NCI-H1417 treated with DMSO at 0.1 percent for 48 hours (cell line): ENCODE measurements at regions not wholly inside any gene's neighbourhood (a gene's known extent, or its start where the extent isn't known, plus 50 kb on each side); places are given as distances from the start of the nearest gene placed in this dataset.

Experiments
- DNase-seq: peaks from one replicate; lab custom pipeline; 2025; lab: John Stamatoyannopoulos, UW

DNA sequence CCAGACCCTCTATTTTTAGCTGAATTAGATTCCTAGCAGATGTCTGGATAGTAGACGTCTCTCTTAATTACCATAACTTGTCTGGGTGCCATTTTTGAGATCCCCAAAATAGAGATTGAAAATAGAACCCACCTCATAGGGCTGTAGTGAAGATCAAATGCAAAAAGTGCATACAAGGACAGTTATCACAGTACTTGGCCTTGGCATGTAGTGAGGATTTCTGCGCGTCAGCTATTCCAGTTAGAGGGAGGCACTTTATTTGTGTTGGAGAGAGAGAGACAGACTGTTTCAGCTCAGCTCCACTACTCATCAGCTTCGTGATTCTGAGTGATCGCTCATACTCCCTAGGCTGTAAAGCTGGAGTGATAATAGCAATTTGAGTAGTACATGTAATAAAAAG lies 59.6 kb upstream of the CDH13 start:
- DNase-seq = no peak

DNA sequence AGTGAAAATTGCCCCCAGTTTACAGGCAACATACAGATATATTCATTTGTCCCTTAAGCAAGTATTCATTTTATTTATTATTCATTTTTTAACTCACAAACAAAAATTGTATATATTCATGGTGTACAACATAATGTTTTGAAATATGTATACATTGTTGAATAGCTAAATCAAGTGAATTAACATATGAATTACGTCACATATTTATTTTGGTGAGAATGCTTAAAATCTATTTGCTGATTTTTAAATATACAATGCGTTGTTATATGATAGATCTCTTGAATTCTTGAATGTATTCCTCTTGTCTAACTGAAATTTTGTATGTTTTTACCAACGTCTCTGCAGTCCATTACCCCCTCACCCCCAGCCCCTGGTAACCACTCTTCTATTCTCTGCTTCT lies 63.4 kb upstream of the CDH13 start:
- DNase-seq = no peak

DNA sequence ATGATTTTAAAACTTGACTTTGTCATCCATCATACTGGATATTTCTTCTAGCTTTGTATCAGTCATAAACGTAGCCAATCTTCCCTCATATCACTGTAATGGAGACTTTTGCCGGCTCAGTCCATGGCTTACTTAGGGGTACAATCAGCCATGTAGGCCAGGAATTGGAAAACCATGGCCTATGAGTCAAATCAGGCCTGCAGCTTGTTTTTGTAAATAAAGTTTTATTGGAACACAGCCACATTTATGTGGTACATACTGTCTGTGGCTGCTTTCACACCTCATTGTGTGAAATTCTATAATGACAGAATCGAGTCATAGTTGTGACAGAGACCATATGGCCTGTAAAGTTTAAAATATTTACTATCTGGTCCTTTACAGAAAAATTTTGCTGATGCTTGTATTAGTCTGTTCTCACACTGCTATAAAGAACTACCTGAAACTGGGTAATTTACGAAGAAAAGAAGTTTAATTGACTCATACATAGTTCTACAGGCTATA lies 64.5 kb upstream of the CDH13 start:
- DNase-seq = no peak

DNA sequence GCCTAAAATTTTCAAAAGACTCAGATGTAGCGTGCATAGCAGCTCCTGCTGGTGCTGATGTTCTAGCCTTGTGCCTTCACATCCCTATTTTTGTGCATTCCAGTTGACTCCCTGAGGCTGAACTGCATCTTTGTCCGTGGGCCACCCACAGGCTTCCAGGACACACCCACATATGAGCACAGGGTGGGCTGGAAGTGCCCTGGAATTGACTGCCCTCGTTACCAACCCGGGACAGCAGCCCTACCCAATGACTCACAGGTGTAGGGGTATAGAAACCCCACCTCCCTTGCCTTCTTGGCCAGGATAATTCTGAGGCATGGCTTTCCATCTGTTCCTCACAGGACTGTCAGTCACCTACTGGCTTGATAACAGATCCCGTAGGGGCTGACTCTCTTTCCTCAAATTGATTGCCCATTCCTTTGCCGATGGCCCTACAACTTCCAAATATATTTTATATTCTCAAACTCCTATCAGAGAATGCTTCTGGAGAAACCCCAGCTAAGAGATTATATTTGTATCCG lies 65.9 kb upstream of the CDH13 start:
- no peak for DNase-seq

DNA sequence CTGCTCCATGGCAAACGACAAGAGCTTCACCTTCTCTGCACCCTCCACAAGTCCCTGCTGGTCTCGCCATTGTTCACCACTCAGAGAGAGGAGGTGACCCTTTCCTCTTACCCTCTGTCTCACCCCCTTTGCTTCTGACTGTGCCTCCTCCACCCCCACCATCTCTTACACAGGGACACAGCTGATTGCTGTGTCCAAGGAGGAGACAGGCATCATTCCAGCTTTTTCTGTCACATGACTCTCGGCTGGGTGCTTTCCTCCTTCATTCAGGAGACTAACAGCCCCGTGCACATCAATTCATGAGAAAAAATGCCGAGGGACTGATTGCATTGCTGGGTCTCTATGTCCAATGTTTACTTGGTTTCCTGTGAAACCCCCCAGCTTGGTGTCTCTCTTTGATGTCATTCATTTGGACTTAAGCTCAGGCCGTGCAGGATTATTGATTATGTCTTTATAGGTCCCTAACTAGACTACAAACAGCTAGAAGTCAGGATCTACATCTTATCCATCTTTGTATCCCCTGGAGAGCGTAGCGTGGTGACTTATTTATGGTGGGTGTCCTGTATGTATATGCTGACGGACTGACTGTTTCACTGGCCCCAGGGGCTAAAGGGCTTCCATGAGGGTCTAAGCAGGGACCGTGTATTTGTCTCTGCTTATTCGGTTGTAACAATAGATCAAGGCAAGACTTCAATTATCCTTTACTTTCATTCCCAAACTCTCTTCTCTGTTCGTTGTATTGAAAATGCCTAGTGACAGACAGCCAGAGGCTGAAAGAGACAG lies 82.2 kb upstream of the CDH13 start:
- no peak for DNase-seq

GRCh38 chr16:82542714-82543113 lies 84.1 kb upstream of the CDH13 start:
- no peak for DNase-seq

DNA sequence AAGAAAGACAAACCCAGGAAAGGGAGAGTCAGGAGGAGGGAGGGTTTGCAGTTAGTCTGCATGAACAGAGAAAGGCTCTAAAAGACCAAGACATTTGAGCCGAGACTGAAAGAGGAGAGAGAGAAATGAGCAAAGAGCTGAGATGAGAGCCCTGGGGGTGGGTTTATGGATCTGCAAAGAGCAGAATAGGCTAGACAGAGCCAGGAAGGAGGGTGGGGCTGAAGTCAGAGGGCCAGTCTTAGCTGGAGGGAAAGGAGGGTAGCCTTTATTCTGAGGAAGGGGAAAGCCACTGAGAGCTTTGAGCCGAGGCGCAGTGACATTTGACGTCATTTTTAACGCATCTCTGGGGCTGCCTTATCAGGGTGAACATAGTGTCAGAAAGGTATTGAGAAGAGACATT lies 85.7 kb upstream of the CDH13 start:
- no peak for DNase-seq

DNA sequence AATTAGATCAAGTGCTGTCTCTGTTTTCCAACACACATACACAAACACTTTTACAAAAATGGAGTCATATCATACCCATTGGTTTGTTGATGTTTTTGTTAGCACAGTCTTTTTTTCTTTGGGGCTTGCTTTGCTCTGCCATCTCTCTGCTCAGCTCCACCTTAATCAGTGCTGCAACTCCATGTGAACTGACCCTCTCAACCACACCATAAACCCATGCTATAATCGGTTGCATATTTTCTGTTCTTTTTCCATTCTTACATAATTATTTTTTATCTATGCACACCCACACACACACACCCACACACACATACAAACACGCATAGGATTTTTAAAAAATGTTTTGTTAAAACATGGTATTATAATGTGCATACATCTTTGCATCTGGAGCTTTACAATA lies 91.0 kb upstream of the CDH13 start:
- no peak for DNase-seq

DNA sequence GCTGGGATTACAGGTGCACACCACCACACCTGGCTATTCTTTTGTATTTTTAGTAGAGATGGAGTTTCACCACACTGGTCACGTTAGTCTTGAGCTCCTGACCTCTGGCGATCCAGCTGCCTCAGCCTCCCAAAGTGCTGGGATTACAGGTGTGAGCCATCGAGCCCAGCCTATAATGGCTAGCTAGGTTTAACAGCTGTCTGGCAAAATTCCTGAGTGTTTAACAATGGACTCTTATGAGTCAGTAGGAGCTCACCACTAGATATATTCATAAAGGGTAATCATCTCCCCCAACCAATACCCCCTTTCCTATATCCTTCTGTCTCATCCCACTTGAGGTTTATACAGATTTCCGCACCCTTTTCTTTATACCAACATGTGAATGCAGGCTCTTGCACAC lies 91.5 kb upstream of the CDH13 start:
- no peak for DNase-seq

GRCh38 chr16:82533189-82533588 lies 93.6 kb upstream of the CDH13 start:
- DNase-seq = no peak

DNA sequence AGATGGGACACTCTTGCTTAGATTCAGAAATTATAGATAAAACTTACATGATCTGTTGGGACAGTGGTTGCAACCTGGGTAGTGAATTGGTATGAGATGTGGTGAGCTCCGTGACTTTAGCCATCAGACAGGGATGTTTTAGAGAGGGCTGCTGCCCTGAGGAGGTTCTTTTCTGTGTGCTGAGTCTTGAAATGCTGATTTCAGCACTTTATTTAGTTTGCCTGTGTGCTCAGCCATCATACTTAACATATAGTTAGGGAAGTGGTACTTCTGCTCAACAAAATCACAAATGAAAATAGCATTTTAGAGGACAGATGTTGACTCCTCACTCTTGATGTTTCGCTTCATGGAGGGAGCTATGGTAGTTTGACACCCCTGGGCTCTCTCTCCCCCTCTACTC lies 95.9 kb upstream of the CDH13 start:
- DNase-seq = no peak

DNA sequence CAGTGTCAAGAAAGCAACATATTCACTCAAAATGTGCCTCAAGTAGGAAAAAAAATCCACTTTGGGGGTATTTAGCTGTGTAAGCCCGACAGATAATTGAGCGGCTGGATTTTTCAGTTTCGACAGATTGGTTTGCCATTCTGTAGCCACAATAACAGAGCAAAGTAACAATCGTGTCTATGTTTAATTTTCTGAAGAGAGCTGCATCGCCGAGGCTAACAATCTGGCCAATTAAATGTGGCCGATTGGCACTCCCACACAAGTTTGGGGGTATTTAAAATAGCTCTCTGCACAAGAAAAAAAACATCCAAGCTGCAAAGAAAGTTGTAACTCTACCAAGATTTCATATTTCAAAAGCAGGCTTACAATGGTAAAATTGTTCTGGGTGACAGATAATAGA lies 99.7 kb upstream of the CDH13 start:
- no peak for DNase-seq

GRCh38 chr16:82524976-82525375 lies 101.8 kb upstream of the CDH13 start:
- no peak for DNase-seq

- DNase-seq = no peak
Measured at GRCh38 chr16:82523815-82524214, 103.0 kb upstream of the CDH13 start.

- no peak for DNase-seq
Measured at GRCh38 chr16:82522026-82522425, 104.7 kb upstream of the CDH13 start.

DNA sequence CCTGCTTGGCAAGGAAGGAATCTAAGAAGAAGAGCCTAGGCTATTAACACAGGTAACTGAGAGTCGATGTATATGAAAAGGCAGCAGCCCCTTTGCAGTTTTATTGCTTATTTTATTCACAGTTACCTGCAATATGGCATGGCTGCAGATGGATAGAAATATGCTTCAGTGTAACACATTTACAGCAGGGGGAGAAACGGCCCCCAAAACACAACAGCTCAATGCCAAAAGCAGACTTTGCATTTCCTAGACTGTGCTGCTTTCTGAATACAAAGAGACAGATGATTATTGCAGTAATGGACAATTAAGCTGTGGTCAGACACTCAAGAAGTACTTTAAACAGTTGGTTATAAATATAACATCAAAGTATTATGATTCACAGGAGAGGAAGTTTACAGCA lies 108.0 kb upstream of the CDH13 start:
- no peak for DNase-seq

DNA sequence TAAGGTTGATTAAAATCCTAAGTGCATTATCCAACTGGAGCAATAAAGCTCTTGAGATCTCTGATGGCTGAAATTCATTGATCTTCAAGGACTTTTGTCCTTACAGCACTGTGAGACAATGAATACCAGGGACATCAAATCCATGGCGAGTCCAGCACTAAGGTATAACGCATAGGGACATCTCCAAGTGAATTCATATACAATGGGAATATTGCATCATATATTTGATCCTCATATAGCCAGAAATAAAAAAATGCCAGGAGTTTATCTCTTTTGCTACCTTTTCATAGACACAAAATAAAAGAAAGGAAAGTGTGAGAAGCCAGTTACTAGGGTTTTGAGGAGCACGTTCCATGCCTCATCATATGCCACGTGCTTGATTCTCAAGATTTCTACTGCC lies 112.5 kb upstream of the CDH13 start:
- no peak for DNase-seq

GRCh38 chr16:82510789-82511305 lies 115.9 kb upstream of the CDH13 start:
- no peak for DNase-seq

GRCh38 chr16:82509691-82510430 lies 116.9 kb upstream of the CDH13 start:
- no peak for DNase-seq

DNA sequence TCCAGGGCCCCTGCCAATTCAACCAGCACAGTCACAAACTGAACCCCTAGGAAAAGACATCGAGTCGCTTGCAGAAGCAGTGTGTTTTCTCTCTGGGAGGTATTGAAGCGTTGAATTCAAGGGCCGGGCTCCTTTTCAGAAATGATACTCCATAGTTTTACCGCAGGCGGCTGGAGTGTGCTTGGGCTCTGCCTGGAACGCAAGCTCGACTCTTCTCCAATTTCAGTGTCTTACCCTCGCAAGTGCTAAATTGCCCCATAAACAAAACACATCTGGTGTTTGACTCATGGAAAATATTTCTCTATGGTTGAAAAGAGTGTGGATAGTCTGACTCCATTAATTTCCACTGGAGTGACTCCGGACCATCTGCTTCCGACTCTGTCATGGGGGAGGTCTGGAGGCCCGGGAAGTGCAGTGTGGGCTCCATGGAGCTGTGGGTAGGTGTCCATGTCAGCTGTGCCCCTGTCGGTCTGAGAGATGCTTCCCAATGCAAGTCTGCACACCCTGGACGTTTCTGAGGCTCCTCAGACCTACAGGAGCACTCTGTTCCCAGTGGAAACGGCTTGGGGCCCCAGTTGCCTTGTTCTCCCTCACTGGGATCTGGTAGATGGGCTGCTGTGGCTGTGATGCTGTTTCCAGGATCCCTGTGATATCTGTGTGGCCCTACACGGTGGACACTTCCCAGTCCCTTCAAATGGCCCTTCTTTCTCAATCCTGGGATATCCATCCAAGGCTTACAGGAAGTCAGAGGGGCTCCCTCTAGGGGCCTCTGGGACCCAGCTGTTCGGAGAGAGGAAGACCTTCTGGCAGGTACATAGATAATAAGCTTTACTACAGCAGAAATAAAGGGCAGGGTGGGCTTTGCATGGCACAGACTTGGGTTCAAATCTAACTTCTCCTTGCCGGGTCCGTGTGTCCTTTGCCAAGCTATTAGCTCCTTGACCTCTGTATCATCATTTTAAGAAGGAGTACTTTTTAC lies 119.8 kb upstream of the CDH13 start:
- DNase-seq = no peak

DNA sequence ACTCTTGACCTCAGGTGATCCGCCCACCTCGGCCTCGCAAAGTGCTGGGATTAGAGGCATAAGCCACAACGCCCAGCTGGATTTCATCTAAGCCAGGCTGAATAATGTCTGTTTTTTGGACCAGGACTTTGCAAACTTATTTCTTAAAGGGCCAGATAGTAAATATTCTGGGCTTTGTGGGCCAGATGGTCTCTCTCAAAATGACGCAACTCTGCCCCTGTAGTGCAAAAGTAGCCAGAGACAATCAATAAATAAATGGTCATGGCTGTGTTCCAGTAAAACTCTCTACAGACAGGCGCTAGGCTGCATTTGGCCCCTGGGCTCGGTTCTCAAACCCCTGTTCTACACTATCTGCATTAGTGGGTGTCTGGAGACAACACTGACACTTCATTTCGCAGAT lies 121.9 kb upstream of the CDH13 start:
- no peak for DNase-seq

- no peak for DNase-seq
Measured at GRCh38 chr16:82499302-82499701, 127.5 kb upstream of the CDH13 start.
